Trophoblast cell (in vitro differentiated cells and primary cell): ENCODE measurements at regions not wholly inside any gene's neighbourhood (a gene's known extent, or its start where the extent isn't known, plus 50 kb on each side); places are given as distances from the start of the nearest gene placed in this dataset.

Experiments used
- DNase-seq, 2 donors: peaks; one replicate each; pipeline ENCODE4 v3.0.0-alpha.2; 2016
- H2AFZ ChIP-seq: 2 replicates; pipeline ENCODE4 v1.6.1; 2013; ENCODE audit warnings: low read length, moderate library complexity, mild to moderate bottlenecking; ENCODE audit not compliant: insufficient read depth, poor library complexity
- H2AK5ac ChIP-seq: 2 replicates; pipeline ENCODE4 v1.6.1; 2013; ENCODE audit warnings: mild to moderate bottlenecking, low read length
- H2BK120ac ChIP-seq: 2 replicates; pipeline ENCODE4 v1.6.1; 2013; ENCODE audit warnings: low read length, mild to moderate bottlenecking, moderate library complexity; ENCODE audit not compliant: insufficient read depth, poor library complexity
- H2BK12ac ChIP-seq: 2 replicates; pipeline ENCODE4 v1.6.1; 2013; ENCODE audit warnings: mild to moderate bottlenecking, low read length, moderate library complexity
- H2BK5ac ChIP-seq: 2 replicates; pipeline ENCODE4 v1.6.1; 2013; ENCODE audit warnings: low read length, low read depth, moderate library complexity, mild to moderate bottlenecking; ENCODE audit not compliant: poor library complexity
- H3K14ac ChIP-seq: 2 replicates; pipeline ENCODE4 v1.6.1; 2013; ENCODE audit warnings: mild to moderate bottlenecking, low read length
- H3K18ac ChIP-seq: 2 replicates; pipeline ENCODE4 v1.6.1; 2013; ENCODE audit warnings: mild to moderate bottlenecking, low read length
- H3K23ac ChIP-seq: 2 replicates; pipeline ENCODE4 v1.6.1; 2013; ENCODE audit warnings: low read length
- H3K27ac ChIP-seq: 2 replicates; pipeline ENCODE4 v1.5.1; 2013; ENCODE audit warnings: low read depth, mild to moderate bottlenecking, inconsistent platforms, low read length, moderate library complexity
- H3K27me3 ChIP-seq: 2 replicates; pipeline ENCODE4 v1.6.1; 2013; ENCODE audit warnings: inconsistent platforms, mild to moderate bottlenecking, low read length, moderate library complexity; ENCODE audit not compliant: insufficient read depth
- H3K36me3 ChIP-seq, 2 experiments: 1 replicate in 1 of 2; 2 replicates in 1 of 2; pipeline ENCODE4 v1.6.1; 2013; ENCODE audit warnings: low read length in 2 of 2, mild to moderate bottlenecking in 2 of 2, moderate library complexity in 1 of 2; ENCODE audit not compliant: insufficient read depth in 2 of 2, control insufficient read depth in 1 of 2
- H3K4ac ChIP-seq: 2 replicates; pipeline ENCODE4 v1.6.1; 2013; ENCODE audit warnings: low read depth, mild to moderate bottlenecking, low read length, moderate library complexity
- H3K4me1 ChIP-seq, 2 experiments: 1 replicate in 1 of 2; 2 replicates in 1 of 2; pipeline ENCODE4 v1.6.1; 2013; ENCODE audit warnings: low read length in 2 of 2, mild to moderate bottlenecking in 2 of 2, moderate library complexity in 1 of 2; ENCODE audit not compliant: insufficient read depth in 2 of 2, control insufficient read depth in 1 of 2
- H3K4me2 ChIP-seq: 2 replicates; pipeline ENCODE4 v1.6.1; 2013; ENCODE audit warnings: inconsistent platforms, mild to moderate bottlenecking, low read length, moderate library complexity
- H3K4me3 ChIP-seq: 2 replicates; pipeline ENCODE4 v1.5.1; 2013; ENCODE audit warnings: mild to moderate bottlenecking, low read depth, low read length, inconsistent platforms
- H3K79me1 ChIP-seq: one replicate; pipeline ENCODE4 v1.6.1; 2013; ENCODE audit warnings: low read length
- H3K79me2 ChIP-seq: 2 replicates; pipeline ENCODE4 v1.6.1; 2013; ENCODE audit warnings: low read length, mild to moderate bottlenecking; ENCODE audit not compliant: control insufficient read depth, insufficient read depth, poor library complexity
- H3K9ac ChIP-seq: 2 replicates; pipeline ENCODE4 v1.6.1; 2013; ENCODE audit warnings: mild to moderate bottlenecking, low read length
- H3K9me3 ChIP-seq: 2 replicates; pipeline ENCODE4 v1.6.1; 2013; ENCODE audit warnings: low read depth, mild to moderate bottlenecking, control low read depth, inconsistent platforms, low read length; ENCODE audit not compliant: insufficient read depth
- H4K12ac ChIP-seq: 2 replicates; pipeline ENCODE4 v1.6.1; 2013; ENCODE audit warnings: low read depth, mild to moderate bottlenecking, low read length, moderate library complexity
- H4K8ac ChIP-seq: 2 replicates; pipeline ENCODE4 v1.6.1; 2013; ENCODE audit warnings: low read depth, mild to moderate bottlenecking, low read length, moderate library complexity
- H4K91ac ChIP-seq: one replicate; pipeline ENCODE4 v1.6.1; 2013; ENCODE audit warnings: low read depth, mild to moderate bottlenecking, low read length, moderate library complexity
- WGBS: extraction: QIAGEN DNeasy Blood & Tissue Kit; methylation state at CpG from one replicate; pipeline ENCODE4 v1.1.7; 2013; ENCODE audit warnings: missing lambda C conversion rate; ENCODE audit not compliant: insufficient read length, insufficient coverage; ENCODE audit errors: extremely low coverage; 5-methylcytosine and 5-hydroxymethylcytosine counted together

- no peaks in the 10 kb centered on the region for H3K79me1 ChIP-seq
- H3K23ac ChIP-seq: no peak overlapping the region
- no peaks in the 10 kb centered on the region for H3K27me3 ChIP-seq
- H3K4ac ChIP-seq: no peak overlapping the region
- no peaks in the 10 kb centered on the region for H3K79me2 ChIP-seq
- no peaks in the 10 kb centered on the region for H3K9me3 ChIP-seq
- H3K4me1 ChIP-seq: no peaks in the 10 kb centered on the region
- H3K4me2 ChIP-seq: no peak overlapping the region
- no peak overlapping the region for H3K27ac ChIP-seq
- no peak overlapping the region for H2AFZ ChIP-seq
- H3K18ac ChIP-seq: no peak overlapping the region
- no peak overlapping the region for H3K4me3 ChIP-seq
- H4K91ac ChIP-seq: no peak overlapping the region
- no peak overlapping the region for H2BK120ac ChIP-seq
- WGBS: no CpG with 5 or more reads among the region's 5 CpGs
- H3K36me3 ChIP-seq: peaks cover 0 to 2% of the 10 kb centered on the region in 2 experiments
- no peak for DNase-seq
- no peak overlapping the region for H2BK5ac ChIP-seq
- H3K9ac ChIP-seq: no peak overlapping the region
- H2BK12ac ChIP-seq: no peak overlapping the region
- no peak overlapping the region for H2AK5ac ChIP-seq
- no peak overlapping the region for H4K8ac ChIP-seq
- no peak overlapping the region for H3K14ac ChIP-seq
- no peak overlapping the region for H4K12ac ChIP-seq
Observed at GRCh38 chr9:80407220-80407619, 835.5 kb downstream of the TLE4 start.

DNA sequence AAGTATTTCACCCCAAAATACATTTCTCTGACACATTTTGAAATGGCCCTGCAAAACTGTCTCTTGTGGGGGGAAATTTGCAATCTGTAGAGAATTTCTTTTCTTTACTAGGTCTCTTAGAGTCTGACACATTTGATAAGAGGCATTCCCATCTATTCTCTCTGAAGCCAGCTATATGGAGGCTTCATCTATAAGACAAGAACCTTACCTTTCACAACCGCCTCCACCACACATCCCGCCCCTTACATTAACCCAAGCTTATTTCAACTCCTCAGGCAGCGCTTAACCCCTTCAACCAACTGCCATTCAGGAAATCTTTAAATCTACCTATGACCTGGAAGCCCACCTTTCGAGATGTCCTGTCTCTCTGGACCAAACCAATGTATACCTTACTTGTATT is 829.5 kb downstream of the TLE4 start:
- Histone ChIP-seq H3K4me2 (no peak overlapping the region), H3K79me2 (no peaks in the 10 kb centered on the region), H2BK5ac (no peak overlapping the region), H2BK12ac (no peak overlapping the region), H3K36me3 (no peaks in the 10 kb centered on the region), H4K91ac (no peak overlapping the region), H3K4me1 (no peaks in the 10 kb centered on the region), H2AK5ac (no peak overlapping the region), H4K8ac (no peak overlapping the region), H3K27me3 (no peaks in the 10 kb centered on the region), H3K4ac (no peak overlapping the region), H3K18ac (no peak overlapping the region), H3K27ac (no peak overlapping the region), H3K79me1 (no peaks in the 10 kb centered on the region), H2AFZ (no peak overlapping the region), H3K14ac (no peak overlapping the region), H3K9ac (no peak overlapping the region), H4K12ac (no peak overlapping the region), H3K9me3 (no peaks in the 10 kb centered on the region), H3K4me3 (no peak overlapping the region), H3K23ac (no peak overlapping the region), H2BK120ac (no peak overlapping the region)
- WGBS: no CpG with 5 or more reads among the region's 4 CpGs
- DNase-seq: no peak

- no peak overlapping the region for H4K12ac ChIP-seq
- no peak overlapping the region for H2AK5ac ChIP-seq
- H3K27ac ChIP-seq: no peak overlapping the region
- no peaks in the 10 kb centered on the region for H3K9me3 ChIP-seq
- H3K9ac ChIP-seq: no peak overlapping the region
- no peak overlapping the region for H3K14ac ChIP-seq
- H4K8ac ChIP-seq: no peak overlapping the region
- H3K4me1 ChIP-seq: no peaks in the 10 kb centered on the region
- no peak overlapping the region for H2BK12ac ChIP-seq
- no peak overlapping the region for H3K23ac ChIP-seq
- no peaks in the 10 kb centered on the region for H3K79me2 ChIP-seq
- no peaks in the 10 kb centered on the region for H3K79me1 ChIP-seq
- DNase-seq: no peak
- no peaks in the 10 kb centered on the region for H3K27me3 ChIP-seq
- H3K4me3 ChIP-seq: no peak overlapping the region
- no peak overlapping the region for H2BK5ac ChIP-seq
- no peak overlapping the region for H4K91ac ChIP-seq
- H3K4me2 ChIP-seq: no peak overlapping the region
- no peak overlapping the region for H2AFZ ChIP-seq
- no CpG with 5 or more reads among the region's 3 CpGs for WGBS
- no peak overlapping the region for H3K18ac ChIP-seq
- no peak overlapping the region for H2BK120ac ChIP-seq
- no peaks in the 10 kb centered on the region for H3K36me3 ChIP-seq
- H3K4ac ChIP-seq: no peak overlapping the region
Observed at GRCh38 chr9:80400624-80401230, 829.0 kb downstream of the TLE4 start.

- no peak overlapping the region for H2BK5ac ChIP-seq
- no peaks in the 10 kb centered on the region for H3K27me3 ChIP-seq
- WGBS: no CpG with 5 or more reads among the region's 2 CpGs
- H2AK5ac ChIP-seq: no peak overlapping the region
- H3K4ac ChIP-seq: no peak overlapping the region
- no peaks in the 10 kb centered on the region for H3K36me3 ChIP-seq
- no peak overlapping the region for H3K18ac ChIP-seq
- no peaks in the 10 kb centered on the region for H3K4me1 ChIP-seq
- no peak overlapping the region for H3K23ac ChIP-seq
- no peaks in the 10 kb centered on the region for H3K79me2 ChIP-seq
- no peak overlapping the region for H3K9ac ChIP-seq
- H4K12ac ChIP-seq: no peak overlapping the region
- H4K91ac ChIP-seq: no peak overlapping the region
- no peaks in the 10 kb centered on the region for H3K9me3 ChIP-seq
- no peak overlapping the region for H4K8ac ChIP-seq
- no peak overlapping the region for H3K4me2 ChIP-seq
- H3K4me3 ChIP-seq: no peak overlapping the region
- no peak overlapping the region for H3K27ac ChIP-seq
- H2BK120ac ChIP-seq: no peak overlapping the region
- no peak overlapping the region for H2AFZ ChIP-seq
- DNase-seq: no peak
- H3K14ac ChIP-seq: no peak overlapping the region
- H2BK12ac ChIP-seq: no peak overlapping the region
- no peaks in the 10 kb centered on the region for H3K79me1 ChIP-seq
Observed at GRCh38 chr9:80399606-80400005, 827.8 kb downstream of the TLE4 start.
